Uterus (tissue), 3 donors: ENCODE measurements at regions not wholly inside any gene's neighbourhood (a gene's known extent, or its start where the extent isn't known, plus 50 kb on each side); places are given as distances from the start of the nearest gene placed in this dataset.

Experiments
- DNase-seq, 2 donors: peaks; one replicate each; pipeline ENCODE4 v3.0.0-alpha.2; 2019 to 2020
- H3K27ac ChIP-seq, 2 donors: fragments of 200-600 bp; sonication (generic); 1 replicate in 1 of 2; 2 replicates in 1 of 2; pipeline ENCODE4 v1.5.1; 2016 to 2018
- H3K27me3 ChIP-seq, 2 donors: fragments of 200-600 bp; sonication (generic); one replicate each; pipeline ENCODE4 v1.5.1; 2018 to 2019; ENCODE audit warnings: control low read depth in 1 of 2
- H3K36me3 ChIP-seq, 2 donors: fragments of 200-600 bp; sonication (generic); one replicate each; pipeline ENCODE4 v1.5.1; 2019; ENCODE audit warnings: control low read depth in 1 of 2
- H3K4me1 ChIP-seq, 2 donors: fragments of 200-600 bp; sonication (generic); one replicate each; pipeline ENCODE4 v1.5.1; 2018 to 2019; ENCODE audit warnings: control low read depth in 1 of 2
- H3K4me3 ChIP-seq, 2 donors: fragments of 200-600 bp; sonication (generic); 1 replicate in 1 of 2; 2 replicates in 1 of 2; pipeline ENCODE4 v1.5.1; 2018 to 2019; ENCODE audit warnings: mild to moderate bottlenecking in 1 of 2
- H3K9me3 ChIP-seq, 2 donors: fragments of 200-600 bp; sonication (generic); one replicate each; pipeline ENCODE4 v1.5.1; 2019; ENCODE audit warnings: control low read depth in 1 of 2
- CTCF ChIP-seq, 4 experiments: fragments of 200-600 bp in 2 of 4; fragments of 450-650 bp in 2 of 4; sonication (generic) in 2 of 4; IDR thresholded peaks; one replicate each; pipeline ENCODE4 v1.5.1; 2016 to 2019; ENCODE audit warnings: antibody characterized with exemption in 4 of 4, mild to moderate bottlenecking in 2 of 4, moderate library complexity in 1 of 4
- POLR2A ChIP-seq, 2 donors: fragments of 450-650 bp; IDR thresholded peaks; one replicate each; pipeline ENCODE4 v1.6.1; 2016; ENCODE audit warnings: antibody characterized with exemption in 2 of 2, mild to moderate bottlenecking in 1 of 2, moderate library complexity in 1 of 2
- intact Hi-C: fragments of 100-400 bp; cut with DNase I; formaldehyde crosslinking; loops from one replicate; pipeline ENCODE4 v1.15.1; 2023; ENCODE audit warnings: low total_unique reads
- donor health status: DM: yes; HTN: yes; CAD: no.

GRCh38 chr20:17093782-17094181 lies 133.1 kb upstream of the PCSK2 start:
- H3K27ac ChIP-seq: no peak overlapping the region
- intact Hi-C loops: no loop called here
- no peaks in the 10 kb centered on the region for H3K9me3 ChIP-seq
- no peak overlapping the region for H3K4me3 ChIP-seq
- no peak for DNase-seq
- no peaks in the 10 kb centered on the region for H3K36me3 ChIP-seq
- no peaks in the 10 kb centered on the region for H3K4me1 ChIP-seq
- no peak for TF ChIP-seq CTCF (IDR thresholded peaks at IDR 0.05)
- TF ChIP-seq POLR2A (IDR thresholded peaks at IDR 0.05): no peak
- no peaks in the 10 kb centered on the region for H3K27me3 ChIP-seq

- Histone ChIP-seq H3K27ac (no peak overlapping the region), H3K4me1 (no peaks in the 10 kb centered on the region), H3K27me3 (no peaks in the 10 kb centered on the region), H3K9me3 (no peaks in the 10 kb centered on the region), H3K36me3 (no peaks in the 10 kb centered on the region), H3K4me3 (no peak overlapping the region)
- no peak for DNase-seq
- intact Hi-C loops: no loop called here
- TF ChIP-seq POLR2A (IDR thresholded peaks at IDR 0.05): no peak
- no peak for TF ChIP-seq CTCF (IDR thresholded peaks at IDR 0.05)
These were observed 129.2 kb upstream of the PCSK2 start for GRCh38 chr20:17097603-17098002.

GRCh38 chr20:17100506-17100905 lies 126.3 kb upstream of the PCSK2 start:
- H3K4me3 ChIP-seq: no peak overlapping the region
- DNase-seq: no peak
- no peak for TF ChIP-seq POLR2A (IDR thresholded peaks at IDR 0.05)
- no peak for TF ChIP-seq CTCF (IDR thresholded peaks at IDR 0.05)
- H3K27ac ChIP-seq: no peak overlapping the region
- no peaks in the 10 kb centered on the region for H3K36me3 ChIP-seq
- intact Hi-C loops: no loop called here
- no peaks in the 10 kb centered on the region for H3K9me3 ChIP-seq
- no peaks in the 10 kb centered on the region for H3K4me1 ChIP-seq
- H3K27me3 ChIP-seq: no peaks in the 10 kb centered on the region

- H3K36me3 ChIP-seq: no peaks in the 10 kb centered on the region
- H3K27me3 ChIP-seq: no peaks in the 10 kb centered on the region
- no peak overlapping the region for H3K27ac ChIP-seq
- H3K4me1 ChIP-seq: no peaks in the 10 kb centered on the region
- H3K4me3 ChIP-seq: no peak overlapping the region
- no peaks in the 10 kb centered on the region for H3K9me3 ChIP-seq
- DNase-seq: no peak
- no peak for TF ChIP-seq POLR2A (IDR thresholded peaks at IDR 0.05)
- TF ChIP-seq CTCF (IDR thresholded peaks at IDR 0.05): no peak
- intact Hi-C loops: no loop called here
These were observed 119.7 kb upstream of the PCSK2 start for GRCh38 chr20:17107127-17107526.

- no peak for DNase-seq
- Histone ChIP-seq H3K27ac (no peak overlapping the region), H3K27me3 (no peaks in the 10 kb centered on the region), H3K36me3 (no peaks in the 10 kb centered on the region), H3K4me3 (no peak overlapping the region), H3K4me1 (no peaks in the 10 kb centered on the region), H3K9me3 (no peaks in the 10 kb centered on the region)
- TF ChIP-seq CTCF (IDR thresholded peaks at IDR 0.05) (no peak), POLR2A (IDR thresholded peaks at IDR 0.05) (no peak)
- intact Hi-C loops: no loop called here
These were observed 117.9 kb upstream of the PCSK2 start for GRCh38 chr20:17108896-17109295.
